ENCODE measurements at regions not wholly inside any gene's neighbourhood (a gene's known extent, or its start where the extent isn't known, plus 50 kb on each side); places are given as distances from the start of the nearest gene placed in this dataset.

- Mint-ChIP-seq H3K36me3 (ENCODE audit: low read depth) (no peaks in the 10 kb centered on the region), H3K9me3 (no peaks in the 10 kb centered on the region), H3K4me1 (ENCODE audit: low read depth) (peaks cover 26% of the 10 kb centered on the region), H3K27me3 (no peaks in the 10 kb centered on the region), H3K4me3 (no peak overlapping the region), H3K27ac (peak overlapping the region; percentile 65)
These were observed 150.1 kb upstream of the SOD1 start for GRCh38 chr21:31509194-31510017.

- no peaks in the 10 kb centered on the region for H3K27me3 Mint-ChIP-seq
- H3K36me3 Mint-ChIP-seq (ENCODE audit: low read depth): no peaks in the 10 kb centered on the region
- no peaks in the 10 kb centered on the region for H3K9me3 Mint-ChIP-seq
- no peak overlapping the region for H3K27ac Mint-ChIP-seq
- H3K4me3 Mint-ChIP-seq: no peak overlapping the region
- H3K4me1 Mint-ChIP-seq (ENCODE audit: low read depth): peaks cover 26% of the 10 kb centered on the region
These were observed 153.5 kb upstream of the SOD1 start for GRCh38 chr21:31505975-31506374.

- no peaks in the 10 kb centered on the region for H3K36me3 Mint-ChIP-seq (ENCODE audit: low read depth)
- no peaks in the 10 kb centered on the region for H3K27me3 Mint-ChIP-seq
- no peak overlapping the region for H3K4me3 Mint-ChIP-seq
- peaks cover 12% of the 10 kb centered on the region for H3K4me1 Mint-ChIP-seq (ENCODE audit: low read depth)
- no peaks in the 10 kb centered on the region for H3K9me3 Mint-ChIP-seq
- H3K27ac Mint-ChIP-seq: no peak overlapping the region
These were observed 155.6 kb upstream of the SOD1 start for GRCh38 chr21:31503939-31504338.

DNA sequence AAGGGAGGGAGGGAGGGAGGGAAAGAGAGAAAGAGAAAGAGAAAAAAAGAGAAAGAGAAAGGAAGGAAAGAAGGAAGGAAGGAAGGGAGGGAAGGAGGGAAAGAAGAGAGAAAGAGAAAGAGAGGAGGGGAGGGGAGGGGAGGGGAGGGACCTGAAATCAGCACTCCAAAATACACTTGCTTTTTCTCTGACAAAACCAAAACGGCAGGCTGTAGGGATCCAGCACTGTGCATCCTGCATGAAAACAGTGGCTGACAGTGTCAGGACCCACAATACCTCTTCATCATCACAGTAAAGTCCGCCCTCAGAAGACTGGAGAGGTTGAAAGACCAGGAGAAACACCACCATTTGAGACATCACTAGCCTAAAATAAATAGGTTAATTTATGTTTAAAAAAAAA is 156.0 kb upstream of the SOD1 start:
- H3K9me3 Mint-ChIP-seq: no peaks in the 10 kb centered on the region
- H3K4me1 Mint-ChIP-seq (ENCODE audit: low read depth): peaks cover 12% of the 10 kb centered on the region
- H3K4me3 Mint-ChIP-seq: no peak overlapping the region
- H3K36me3 Mint-ChIP-seq (ENCODE audit: low read depth): no peaks in the 10 kb centered on the region
- H3K27me3 Mint-ChIP-seq: no peaks in the 10 kb centered on the region
- no peak overlapping the region for H3K27ac Mint-ChIP-seq

DNA sequence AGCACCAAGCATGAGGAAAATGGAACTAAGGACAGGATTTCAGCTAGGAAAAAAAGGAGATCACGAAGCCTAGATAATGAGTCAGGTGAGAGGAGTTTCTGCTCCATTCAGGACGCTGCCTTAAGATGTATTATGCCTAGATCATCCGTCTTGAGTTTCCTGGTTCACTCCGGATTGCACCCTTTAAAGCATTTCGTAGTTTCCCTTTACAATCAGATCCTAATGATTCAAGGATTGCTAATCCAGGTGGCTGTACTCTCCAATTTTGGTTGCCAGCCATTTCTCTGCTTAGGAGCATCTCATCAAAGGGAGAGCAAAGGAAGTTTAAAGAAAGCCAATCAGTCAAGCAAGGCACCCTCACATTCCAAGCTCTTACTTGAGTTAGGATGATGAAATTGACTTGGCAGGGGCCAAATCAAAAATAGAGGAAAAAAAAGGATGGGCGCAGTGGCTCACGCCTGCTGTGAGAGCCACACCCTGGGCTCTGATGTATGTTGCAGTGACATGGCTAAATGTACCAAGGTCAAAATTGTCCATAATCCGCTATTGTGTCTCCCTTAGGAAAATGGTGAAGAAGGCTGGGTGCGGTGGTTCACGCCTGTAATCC is 156.9 kb upstream of the SOD1 start:
- no peaks in the 10 kb centered on the region for H3K9me3 Mint-ChIP-seq
- H3K27ac Mint-ChIP-seq: no peak overlapping the region
- no peaks in the 10 kb centered on the region for H3K27me3 Mint-ChIP-seq
- no peaks in the 10 kb centered on the region for H3K36me3 Mint-ChIP-seq (ENCODE audit: low read depth)
- H3K4me3 Mint-ChIP-seq: no peak overlapping the region
- H3K4me1 Mint-ChIP-seq (ENCODE audit: low read depth): peaks cover 12% of the 10 kb centered on the region

DNA sequence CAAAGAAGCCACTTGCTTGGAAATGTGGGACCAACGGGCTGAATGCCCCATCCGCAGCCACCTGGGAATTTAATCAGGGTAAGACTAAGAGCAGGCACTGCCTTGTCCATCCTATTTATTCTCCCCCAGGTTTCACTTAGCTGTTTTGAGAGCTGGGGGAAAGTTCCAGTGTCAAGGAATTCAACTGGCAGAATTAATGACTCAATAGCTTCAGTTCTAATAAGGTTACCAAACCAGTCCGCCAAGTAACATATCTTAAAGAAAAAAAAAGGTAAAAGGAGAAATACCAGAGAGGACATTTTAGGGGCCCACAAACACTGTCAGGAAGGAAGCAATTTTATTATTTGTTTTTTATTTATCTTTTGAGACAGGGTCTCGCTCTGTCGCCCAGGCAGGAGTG is 157.6 kb upstream of the SOD1 start:
- Mint-ChIP-seq H3K27me3 (no peaks in the 10 kb centered on the region), H3K36me3 (ENCODE audit: low read depth) (no peaks in the 10 kb centered on the region), H3K4me3 (no peak overlapping the region), H3K4me1 (ENCODE audit: low read depth) (peaks cover 11% of the 10 kb centered on the region), H3K27ac (no peak overlapping the region), H3K9me3 (no peaks in the 10 kb centered on the region)

GRCh38 chr21:31500982-31501381 is 156.9 kb upstream of the TIAM1 start:
- H3K9me3 Mint-ChIP-seq: no peaks in the 10 kb centered on the region
- no peak overlapping the region for H3K4me3 Mint-ChIP-seq
- no peaks in the 10 kb centered on the region for H3K27me3 Mint-ChIP-seq
- no peaks in the 10 kb centered on the region for H3K36me3 Mint-ChIP-seq (ENCODE audit: low read depth)
- peaks cover 1% of the 10 kb centered on the region for H3K4me1 Mint-ChIP-seq (ENCODE audit: low read depth)
- no peak overlapping the region for H3K27ac Mint-ChIP-seq

- H3K27ac Mint-ChIP-seq: no peak overlapping the region
These were observed 156.0 kb upstream of the TIAM1 start for GRCh38 chr21:31500071-31500470.

DNA sequence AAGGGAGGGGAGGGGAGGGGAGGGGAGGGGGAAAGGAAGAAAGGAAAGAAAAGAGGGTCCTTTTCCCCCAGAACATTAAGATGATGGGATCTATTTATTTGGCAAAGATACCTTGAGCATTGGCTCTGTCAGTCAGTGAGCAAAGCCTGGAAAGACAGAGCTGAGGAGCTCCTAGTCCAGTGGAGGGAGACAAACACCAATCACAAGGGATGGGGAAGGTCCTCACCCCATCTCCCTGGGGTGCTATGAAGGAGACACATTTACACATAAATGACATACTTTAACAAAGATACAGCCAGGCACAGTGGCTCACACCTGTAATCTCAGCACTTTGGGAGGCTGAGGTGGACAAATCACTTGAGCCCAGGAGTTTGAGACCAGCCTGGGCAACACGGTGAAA is 154.9 kb upstream of the TIAM1 start:
- H3K36me3 Mint-ChIP-seq (ENCODE audit: low read depth): no peaks in the 10 kb centered on the region
- H3K4me3 Mint-ChIP-seq: no peak overlapping the region
- H3K9me3 Mint-ChIP-seq: no peaks in the 10 kb centered on the region
- no peaks in the 10 kb centered on the region for H3K4me1 Mint-ChIP-seq (ENCODE audit: low read depth)
- no peak overlapping the region for H3K27ac Mint-ChIP-seq
- no peaks in the 10 kb centered on the region for H3K27me3 Mint-ChIP-seq

More at GRCh38 chr21:31500071-31500470, 156.0 kb upstream of the TIAM1 start:
- Mint-ChIP-seq H3K4me3 (no peak overlapping the region), H3K9me3 (no peaks in the 10 kb centered on the region), H3K36me3 (ENCODE audit: low read depth) (no peaks in the 10 kb centered on the region), H3K27me3 (no peaks in the 10 kb centered on the region), H3K4me1 (ENCODE audit: low read depth) (no peaks in the 10 kb centered on the region)

DNA sequence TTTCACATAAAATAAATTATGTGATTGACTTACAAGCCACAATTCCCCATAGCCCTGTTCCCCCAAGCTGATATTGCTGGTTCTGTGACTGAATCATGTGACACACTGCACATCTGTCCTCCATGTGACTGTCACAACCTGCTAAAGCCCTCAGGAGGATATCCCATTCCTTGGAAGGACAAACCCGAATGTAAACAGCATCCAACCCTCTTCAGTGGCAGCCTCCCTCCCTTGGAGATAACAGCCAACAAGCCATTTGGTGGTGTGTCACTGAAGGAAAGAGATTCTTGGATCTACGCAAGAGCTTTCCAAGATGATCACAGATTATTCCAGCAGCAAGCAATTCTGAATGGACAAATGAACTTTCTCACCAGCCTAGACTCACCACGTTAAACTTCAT is 153.9 kb upstream of the TIAM1 start:
- H3K27ac Mint-ChIP-seq: no peak overlapping the region
- no peaks in the 10 kb centered on the region for H3K9me3 Mint-ChIP-seq
- H3K4me1 Mint-ChIP-seq (ENCODE audit: low read depth): no peaks in the 10 kb centered on the region
- no peak overlapping the region for H3K4me3 Mint-ChIP-seq
- H3K27me3 Mint-ChIP-seq: no peaks in the 10 kb centered on the region
- no peaks in the 10 kb centered on the region for H3K36me3 Mint-ChIP-seq (ENCODE audit: low read depth)

DNA sequence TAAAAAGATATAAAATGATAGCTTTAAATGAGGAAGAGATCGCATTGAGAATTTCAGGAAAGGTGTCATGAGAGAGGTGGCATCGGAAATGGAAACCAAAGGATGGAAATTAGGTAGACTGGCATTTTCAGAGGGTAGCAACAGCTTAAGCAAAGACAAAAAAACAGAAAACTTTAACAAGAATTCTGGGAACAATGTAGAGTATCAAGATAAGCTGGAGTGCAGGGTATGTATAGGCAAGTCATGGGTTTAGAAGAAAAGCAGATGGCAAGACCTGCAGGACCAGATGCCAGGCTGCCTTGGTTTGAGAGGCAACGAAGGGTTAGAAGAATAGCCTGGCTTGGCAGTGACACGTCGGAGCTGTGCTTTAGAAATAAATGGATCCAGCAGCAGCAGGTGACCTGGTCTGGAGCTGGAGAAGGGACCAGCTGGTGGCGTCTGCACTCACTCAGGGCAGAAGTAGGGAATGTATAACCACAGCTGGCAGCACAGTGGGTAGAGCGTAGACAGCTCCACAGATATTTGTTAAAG is 149.4 kb upstream of the TIAM1 start:
- Mint-ChIP-seq H3K4me1 (ENCODE audit: low read depth) (no peaks in the 10 kb centered on the region), H3K9me3 (no peaks in the 10 kb centered on the region), H3K27ac (no peak overlapping the region), H3K27me3 (no peaks in the 10 kb centered on the region), H3K4me3 (no peak overlapping the region), H3K36me3 (ENCODE audit: low read depth) (no peaks in the 10 kb centered on the region)

DNA sequence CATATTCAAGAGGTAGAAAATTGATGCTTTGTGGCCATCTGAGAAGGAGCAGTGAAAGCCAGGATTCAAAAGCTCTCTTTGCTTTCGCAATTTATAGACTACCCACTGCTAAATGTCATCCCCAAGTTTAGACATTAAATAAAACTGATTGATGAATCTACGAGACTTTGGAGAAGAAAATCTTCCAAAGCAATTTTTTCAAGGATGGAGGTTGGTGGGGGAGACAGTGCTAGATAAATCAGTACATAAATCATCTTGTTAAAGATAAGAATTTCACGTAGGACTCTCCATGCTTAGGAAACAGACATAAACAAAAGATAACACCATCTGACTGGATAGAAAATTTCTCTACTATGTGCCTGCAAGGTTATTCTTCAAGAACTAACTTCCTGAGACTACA is 147.6 kb upstream of the TIAM1 start:
- Mint-ChIP-seq H3K27me3 (no peaks in the 10 kb centered on the region), H3K27ac (no peak overlapping the region), H3K36me3 (ENCODE audit: low read depth) (no peaks in the 10 kb centered on the region), H3K9me3 (no peaks in the 10 kb centered on the region), H3K4me3 (no peak overlapping the region), H3K4me1 (ENCODE audit: low read depth) (no peaks in the 10 kb centered on the region)

DNA sequence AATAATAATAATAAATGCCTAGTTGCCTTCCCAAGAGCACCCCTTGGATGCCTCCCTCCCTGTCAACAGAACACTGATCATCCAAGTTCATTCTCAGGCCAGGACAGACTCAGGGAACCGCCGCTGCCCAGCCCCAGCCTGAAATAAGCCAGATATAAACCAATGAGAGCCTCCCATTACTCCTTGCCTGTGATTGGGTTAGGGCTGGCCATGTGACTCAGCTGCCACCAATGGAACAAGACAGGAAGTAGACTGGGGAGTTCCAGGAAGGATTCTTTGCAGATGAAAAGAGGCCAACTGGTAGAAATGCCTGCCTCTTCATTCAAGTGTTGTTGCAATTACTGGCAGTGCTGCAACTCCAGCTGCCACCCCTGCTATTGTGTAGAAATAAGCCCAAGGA is 146.4 kb upstream of the TIAM1 start:
- no peaks in the 10 kb centered on the region for H3K9me3 Mint-ChIP-seq
- H3K4me1 Mint-ChIP-seq (ENCODE audit: low read depth): no peaks in the 10 kb centered on the region
- H3K4me3 Mint-ChIP-seq: no peak overlapping the region
- no peaks in the 10 kb centered on the region for H3K36me3 Mint-ChIP-seq (ENCODE audit: low read depth)
- no peaks in the 10 kb centered on the region for H3K27me3 Mint-ChIP-seq
- H3K27ac Mint-ChIP-seq: no peak overlapping the region

DNA sequence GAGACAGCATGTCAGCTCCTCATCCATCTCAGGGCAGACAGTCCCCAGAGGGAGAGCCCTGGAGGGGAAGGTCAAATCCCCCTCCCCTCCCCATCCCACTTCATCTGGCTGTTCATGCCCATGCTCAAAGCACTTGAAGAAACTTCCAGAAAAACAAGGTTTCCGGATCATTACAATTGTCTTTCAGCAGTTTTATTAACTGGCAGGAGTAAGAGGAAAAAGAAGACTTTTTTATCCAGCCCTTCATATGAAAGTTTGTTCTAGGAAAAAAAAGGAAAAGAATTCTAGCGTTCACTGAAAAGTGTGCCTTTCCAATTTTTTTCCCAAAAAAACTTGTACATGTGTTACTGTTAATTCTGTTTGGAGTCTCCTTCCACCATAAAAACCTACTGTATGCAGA is 145.7 kb upstream of the TIAM1 start:
- Mint-ChIP-seq H3K9me3 (peaks cover 6% of the 10 kb centered on the region), H3K4me1 (ENCODE audit: low read depth) (no peaks in the 10 kb centered on the region), H3K36me3 (ENCODE audit: low read depth) (no peaks in the 10 kb centered on the region), H3K27me3 (no peaks in the 10 kb centered on the region), H3K27ac (no peak overlapping the region), H3K4me3 (no peak overlapping the region)

- Mint-ChIP-seq H3K27me3 (no peaks in the 10 kb centered on the region), H3K27ac (no peak overlapping the region), H3K36me3 (ENCODE audit: low read depth) (no peaks in the 10 kb centered on the region), H3K4me1 (ENCODE audit: low read depth) (no peaks in the 10 kb centered on the region), H3K4me3 (no peak overlapping the region), H3K9me3 (peaks cover 8% of the 10 kb centered on the region)
These were observed 145.0 kb upstream of the TIAM1 start for GRCh38 chr21:31489014-31489413.
